KMS-11 (cell line): ENCODE measurements at regions not wholly inside any gene's neighbourhood (a gene's known extent, or its start where the extent isn't known, plus 50 kb on each side); places are given as distances from the start of the nearest gene placed in this dataset.
"Not testable (repeated sequence)": the region's sequence is repeated elsewhere in the genome, so short reads cannot be mapped to it uniquely, and the experiment has no call there.

Source experiments
- H2AFZ ChIP-seq: fragments of 200-600 bp; sonication (generic); 2 replicates; pipeline ENCODE4 v1.6.1; 2016; ENCODE audit warnings: antibody characterized with exemption, mixed run types, low read depth
- H3K27ac ChIP-seq: fragments of 200-600 bp; sonication (generic); 2 replicates; pipeline ENCODE4 v1.6.1; 2016; ENCODE audit warnings: mild to moderate bottlenecking, mixed run types
- H3K27me3 ChIP-seq: fragments of 200-600 bp; sonication (generic); 2 replicates; pipeline ENCODE4 v1.6.1; 2017; ENCODE audit warnings: mild to moderate bottlenecking, low read depth, mixed run types, moderate library complexity; ENCODE audit not compliant: insufficient read depth
- H3K36me3 ChIP-seq: fragments of 200-600 bp; sonication (generic); 2 replicates; pipeline ENCODE4 v1.6.1; 2017; ENCODE audit warnings: mild to moderate bottlenecking, mixed run types; ENCODE audit not compliant: insufficient read depth
- H3K4me1 ChIP-seq: fragments of 200-600 bp; sonication (generic); 2 replicates; pipeline ENCODE4 v1.6.1; 2016; ENCODE audit warnings: mild to moderate bottlenecking, low read depth, mixed run types; ENCODE audit not compliant: poor library complexity, severe bottlenecking
- H3K4me2 ChIP-seq: fragments of 200-600 bp; sonication (generic); 2 replicates; pipeline ENCODE4 v1.7.0; 2016; ENCODE audit warnings: mild to moderate bottlenecking, mixed run types
- H3K4me3 ChIP-seq: fragments of 200-600 bp; sonication (generic); IDR thresholded peaks from 2 replicates; pipeline ENCODE4 v1.6.1; 2017; ENCODE audit warnings: low read depth, low read length, mixed read lengths; ENCODE audit not compliant: insufficient read depth
- H3K79me2 ChIP-seq: fragments of 200-600 bp; sonication (generic); 2 replicates; pipeline ENCODE4 v1.6.1; 2016; ENCODE audit warnings: low read depth, mixed run types; ENCODE audit not compliant: insufficient read depth
- H3K9ac ChIP-seq: fragments of 200-600 bp; sonication (generic); 2 replicates; pipeline ENCODE4 v1.6.1; 2016; ENCODE audit warnings: mild to moderate bottlenecking, mixed run types
- H4K20me1 ChIP-seq: fragments of 200-600 bp; sonication (generic); 2 replicates; pipeline ENCODE4 v1.6.1; 2016; ENCODE audit warnings: mild to moderate bottlenecking, mixed run types; ENCODE audit not compliant: insufficient read depth
- CTCF ChIP-seq: fragments of 200-600 bp; sonication (generic); conservative IDR thresholded peaks from 2 replicates; pipeline ENCODE4 v1.6.1; 2017; ENCODE audit warnings: low read depth, mild to moderate bottlenecking, antibody characterized with exemption, low read length, moderate library complexity, mixed read lengths

- Histone ChIP-seq H3K4me3 (no peak overlapping the region), H3K9ac (no peak overlapping the region), H4K20me1 (no peaks in the 10 kb centered on the region), H3K4me1 (no peaks in the 10 kb centered on the region), H3K4me2 (no peak overlapping the region), H3K36me3 (no peaks in the 10 kb centered on the region), H3K79me2 (no peaks in the 10 kb centered on the region), H3K27me3 (no peaks in the 10 kb centered on the region), H3K27ac (no peak overlapping the region), H2AFZ (no peak overlapping the region)
- TF ChIP-seq CTCF, result no peak
These were observed 113.1 kb downstream of the TTC6 start for GRCh38 chr14:37708481-37708880.

DNA sequence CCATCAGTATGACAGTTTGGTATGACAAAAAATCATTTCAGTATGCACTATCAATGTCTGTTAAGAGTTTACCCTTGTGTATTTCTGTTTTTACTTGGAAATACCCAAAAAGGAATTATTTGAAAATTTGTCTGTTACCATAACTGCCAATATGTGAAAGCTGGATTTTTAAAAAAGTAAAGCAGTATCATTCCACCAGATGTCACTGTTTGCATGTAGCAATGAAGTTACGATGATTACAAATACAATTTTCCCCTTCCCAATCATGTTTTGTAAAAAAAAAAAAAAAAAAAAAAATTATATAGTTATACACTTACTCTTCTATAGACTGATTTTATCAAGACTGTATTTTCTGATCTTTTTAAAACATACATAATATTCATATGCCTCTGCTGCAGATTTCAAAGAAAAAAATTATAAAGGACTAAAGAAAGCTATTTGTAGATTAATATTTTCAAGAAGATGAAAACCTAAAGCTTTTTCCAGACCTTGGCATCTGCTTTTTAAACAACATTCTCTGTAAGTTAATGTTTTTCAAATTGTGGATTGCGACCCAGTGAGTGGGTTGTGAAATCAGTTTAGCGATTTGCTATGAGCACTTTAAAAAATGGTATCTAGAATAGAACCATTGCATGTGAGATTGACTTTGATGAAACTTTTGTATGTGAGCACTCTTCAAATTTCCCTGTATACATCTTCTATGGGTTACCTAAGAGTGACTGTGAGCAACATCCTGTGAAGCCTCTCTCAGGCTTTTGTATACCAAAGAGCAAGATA, 114.2 kb downstream of the TTC6 start:
- Histone ChIP-seq H3K4me3 (no peak overlapping the region), H3K36me3 (no peaks in the 10 kb centered on the region), H3K4me2 (no peak overlapping the region), H3K79me2 (no peaks in the 10 kb centered on the region), H3K9ac (no peak overlapping the region), H2AFZ (no peak overlapping the region), H3K27me3 (no peaks in the 10 kb centered on the region), H3K4me1 (no peaks in the 10 kb centered on the region), H4K20me1 (no peaks in the 10 kb centered on the region), H3K27ac (no peak overlapping the region)
- TF ChIP-seq CTCF, result no peak; the same call in 1 of the 2 replicates

GRCh38 chr14:37711356-37711830, 116.0 kb downstream of the TTC6 start:
- TF ChIP-seq CTCF, result no peak
- H3K4me3 ChIP-seq, result no peak overlapping the region
- no peak overlapping the region for H3K27ac ChIP-seq
- H3K79me2 ChIP-seq, result no peaks in the 10 kb centered on the region
- no peaks in the 10 kb centered on the region for H3K36me3 ChIP-seq
- no peaks in the 10 kb centered on the region for H3K4me1 ChIP-seq
- no peaks in the 10 kb centered on the region for H3K27me3 ChIP-seq
- no peak overlapping the region for H3K4me2 ChIP-seq
- no peak overlapping the region for H3K9ac ChIP-seq
- H2AFZ ChIP-seq, result no peak overlapping the region
- H4K20me1 ChIP-seq, result no peaks in the 10 kb centered on the region

- TF ChIP-seq CTCF, result no peak
- H3K27ac ChIP-seq, result no peak overlapping the region
- H3K27me3 ChIP-seq, result no peaks in the 10 kb centered on the region
- no peaks in the 10 kb centered on the region for H3K4me1 ChIP-seq
- H2AFZ ChIP-seq, result no peak overlapping the region
- no peak overlapping the region for H3K4me2 ChIP-seq
- H4K20me1 ChIP-seq, result no peaks in the 10 kb centered on the region
- no peak overlapping the region for H3K9ac ChIP-seq
- no peak overlapping the region for H3K4me3 ChIP-seq
- no peaks in the 10 kb centered on the region for H3K36me3 ChIP-seq
- no peaks in the 10 kb centered on the region for H3K79me2 ChIP-seq
These were observed 116.5 kb downstream of the TTC6 start for GRCh38 chr14:37711831-37712475.

GRCh38 chr14:37712476-37712860, 117.0 kb downstream of the TTC6 start:
- H3K9ac ChIP-seq, H3K79me2 ChIP-seq, H4K20me1 ChIP-seq, H3K4me2 ChIP-seq, H2AFZ ChIP-seq, H3K27ac ChIP-seq, H3K4me1 ChIP-seq, H3K36me3 ChIP-seq, H3K27me3 ChIP-seq, H3K4me3 ChIP-seq: not testable (repeated sequence)
